ENCODE measurements at regions not wholly inside any gene's neighbourhood (a gene's known extent, or its start where the extent isn't known, plus 50 kb on each side); places are given as distances from the start of the nearest gene placed in this dataset.

- no peak for DNase-seq
Measured at GRCh38 chr15:93517176-93517575, 428.2 kb upstream of the RGMA start.

DNA sequence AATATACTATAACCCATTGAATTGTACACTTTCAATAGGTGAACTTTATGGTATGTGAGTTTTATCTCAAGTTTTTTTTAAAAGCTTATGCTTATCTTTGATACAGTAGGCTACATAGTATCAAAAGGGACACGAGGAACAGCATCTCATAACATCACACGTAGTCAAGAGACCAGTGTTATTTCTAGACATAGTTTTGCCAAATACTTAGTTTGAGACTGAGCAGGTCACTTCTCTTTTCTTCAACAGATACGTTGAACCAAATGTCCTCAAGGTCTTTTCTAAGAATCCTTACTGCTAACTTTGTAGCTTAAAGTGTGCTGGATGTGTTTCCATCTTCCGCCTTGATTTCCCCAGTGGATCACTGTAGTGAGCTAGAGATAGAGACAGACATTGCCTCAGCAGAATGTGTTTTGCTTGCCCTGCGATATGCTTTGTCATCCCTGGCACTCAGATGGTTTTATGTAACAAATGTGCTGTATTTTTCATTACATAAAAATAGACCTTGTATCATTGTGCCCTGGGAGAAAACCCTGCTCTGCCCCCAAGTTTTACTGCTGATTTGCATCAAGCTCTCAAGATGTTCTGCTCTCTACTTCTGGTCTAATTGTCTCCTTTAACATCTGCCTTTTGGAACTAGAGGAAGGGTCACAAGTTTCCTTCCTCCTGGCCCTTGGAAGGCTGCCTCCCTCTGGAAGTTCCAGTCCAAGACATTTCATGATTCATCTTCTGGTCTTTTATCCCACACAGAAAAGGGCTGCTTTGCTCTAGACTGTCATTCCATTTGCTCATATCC, 426.4 kb upstream of the RGMA start:
- DNase-seq = no peak

- DNase-seq = no peak
Measured at GRCh38 chr15:93506646-93507045, 417.6 kb upstream of the RGMA start.

GRCh38 chr15:93505506-93505905, 416.5 kb upstream of the RGMA start:
- no peak for DNase-seq

GRCh38 chr15:93501946-93502345, 412.9 kb upstream of the RGMA start:
- no peak for DNase-seq

DNA sequence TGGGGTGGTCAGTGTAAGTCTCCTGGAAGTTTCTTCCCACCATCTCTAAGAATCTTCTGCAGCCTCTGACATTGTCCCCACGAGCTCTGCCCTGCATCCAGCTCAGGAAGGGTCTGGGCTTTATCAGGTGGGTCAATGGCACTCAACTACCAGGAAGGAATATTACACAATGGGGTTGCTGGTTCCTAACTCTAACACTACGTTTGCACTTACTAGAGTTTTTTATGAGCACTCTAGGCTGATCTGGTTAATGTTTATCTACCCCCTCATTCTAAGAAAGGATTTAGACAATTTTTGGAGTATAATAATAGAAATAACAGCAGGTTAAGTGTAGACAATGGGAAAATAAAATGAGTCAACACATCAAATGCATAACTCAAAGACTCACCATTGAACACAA, 411.1 kb upstream of the RGMA start:
- DNase-seq = no peak

DNA sequence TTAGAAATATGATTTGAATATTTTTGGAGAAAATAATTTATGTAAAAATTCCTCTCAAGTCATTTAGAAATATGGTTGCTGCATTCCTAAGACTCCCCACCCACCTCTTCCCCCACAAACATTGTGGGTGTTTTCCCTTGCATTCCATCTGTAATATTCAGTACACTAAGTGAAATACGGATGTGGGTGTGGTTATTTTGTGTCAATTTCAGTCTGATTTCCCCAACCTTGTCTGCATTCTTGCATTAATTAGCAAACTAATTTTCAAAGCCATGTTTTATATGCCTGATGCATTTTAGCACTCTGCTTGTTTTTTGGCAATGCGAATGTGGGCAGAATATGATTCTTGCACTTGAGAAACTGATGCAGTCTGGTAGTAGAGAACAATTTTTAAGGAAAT, 408.3 kb upstream of the RGMA start:
- DNase-seq = no peak

GRCh38 chr15:93496888-93497287, 407.9 kb upstream of the RGMA start:
- no peak for DNase-seq

GRCh38 chr15:93495799-93496637, 407.0 kb upstream of the RGMA start:
- DNase-seq = no peak

GRCh38 chr15:93493172-93493571, 404.2 kb upstream of the RGMA start:
- no peak for DNase-seq

GRCh38 chr15:93491291-93491690, 402.3 kb upstream of the RGMA start:
- no peak for DNase-seq

DNA sequence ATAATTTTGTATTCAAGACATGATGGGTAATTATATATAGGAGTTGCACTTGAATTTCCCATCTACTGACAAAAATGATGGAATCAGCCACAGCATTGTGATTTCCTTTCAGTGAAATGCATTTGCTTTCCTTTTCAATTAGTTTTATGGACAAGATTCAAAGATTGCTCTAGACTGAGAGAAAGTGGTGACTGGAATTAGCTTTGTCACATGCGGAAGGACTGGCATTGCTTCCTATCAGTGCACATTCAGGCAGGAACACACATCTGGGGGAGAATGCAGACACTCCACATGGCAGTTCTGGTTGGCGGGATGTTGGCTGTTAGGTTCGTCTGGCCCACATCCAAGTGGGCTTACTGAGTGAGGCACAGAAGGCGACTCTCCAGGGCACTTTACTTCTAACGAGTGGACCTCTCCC, 399.3 kb upstream of the RGMA start:
- DNase-seq = no peak

DNA sequence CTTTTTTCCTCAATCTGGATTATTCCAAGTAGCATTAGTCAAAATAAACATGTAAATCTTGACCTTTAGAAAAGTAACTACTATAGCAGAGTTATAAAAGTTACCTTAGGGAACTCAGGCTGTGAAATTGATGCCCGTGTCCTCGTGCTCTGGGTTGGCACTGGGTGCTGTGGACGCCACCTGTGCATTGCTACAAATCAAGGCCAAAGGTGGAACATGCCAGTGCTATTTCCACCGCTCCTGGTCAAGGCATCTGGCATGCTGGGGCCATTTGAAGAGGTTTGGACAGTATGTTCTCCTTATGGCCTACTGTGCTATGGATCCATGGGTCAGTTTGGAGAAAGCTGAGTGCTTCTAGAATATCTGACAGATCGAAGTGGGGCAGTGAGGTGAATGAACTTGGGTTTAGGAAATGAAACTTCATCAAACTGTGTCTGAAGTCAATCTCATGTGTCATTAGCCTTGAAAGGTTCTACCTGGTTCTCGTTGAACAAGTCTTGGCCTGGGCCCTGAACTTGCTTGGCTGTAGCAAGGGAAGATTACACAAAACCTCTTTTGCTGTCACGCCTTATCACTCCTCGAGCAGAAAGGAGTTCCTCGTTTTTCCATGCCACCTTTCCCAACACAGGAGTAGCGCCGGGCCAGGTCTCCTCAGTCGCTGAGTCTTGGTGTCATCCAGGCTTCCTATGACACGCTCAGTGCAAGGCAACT, 397.6 kb upstream of the RGMA start:
- DNase-seq = no peak

GRCh38 chr15:93485438-93486327, 396.7 kb upstream of the RGMA start:
- no peak for DNase-seq

DNA sequence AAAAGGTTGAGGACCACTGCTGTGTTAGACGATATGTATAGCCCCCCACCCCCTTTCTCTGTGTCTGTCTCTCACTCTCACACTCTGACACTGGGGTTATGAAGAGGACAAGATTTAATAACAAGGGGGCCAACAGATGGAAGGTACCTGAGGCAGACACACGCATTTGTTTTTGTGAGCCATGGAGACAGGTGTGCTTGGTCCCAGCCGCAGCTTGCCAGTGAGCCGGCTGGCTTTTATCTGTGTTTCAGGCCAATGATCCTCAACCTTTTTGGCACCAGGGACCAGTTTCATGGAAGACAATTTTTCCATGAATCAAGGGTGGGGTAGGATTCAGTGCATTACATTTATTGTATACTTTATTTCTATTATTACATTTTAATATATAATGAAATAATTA, 394.9 kb upstream of the RGMA start:
- no peak for DNase-seq

DNA sequence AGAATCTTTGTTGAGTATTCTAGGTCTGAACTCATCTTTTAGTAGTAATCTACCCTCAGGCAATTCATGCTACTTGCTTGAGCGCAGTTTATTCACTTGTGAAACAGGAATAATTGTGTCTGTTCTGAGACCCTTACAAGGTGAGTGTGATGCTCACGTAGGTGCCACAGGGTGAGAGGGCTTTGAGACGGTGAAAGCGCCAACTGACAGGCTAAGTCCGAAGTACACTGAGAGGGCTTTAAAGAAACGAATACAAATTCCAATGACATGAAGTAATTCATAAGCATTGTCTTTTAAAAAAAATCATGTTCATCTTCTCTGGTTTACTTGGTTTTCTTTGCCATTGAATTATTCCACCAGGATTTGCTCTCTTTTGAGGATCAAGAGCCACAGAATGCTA, 393.7 kb upstream of the RGMA start:
- DNase-seq = no peak

- no peak for DNase-seq
Measured at GRCh38 chr15:93479715-93480114, 390.7 kb upstream of the RGMA start.

GRCh38 chr15:93478947-93479346, 389.9 kb upstream of the RGMA start:
- no peak for DNase-seq

DNA sequence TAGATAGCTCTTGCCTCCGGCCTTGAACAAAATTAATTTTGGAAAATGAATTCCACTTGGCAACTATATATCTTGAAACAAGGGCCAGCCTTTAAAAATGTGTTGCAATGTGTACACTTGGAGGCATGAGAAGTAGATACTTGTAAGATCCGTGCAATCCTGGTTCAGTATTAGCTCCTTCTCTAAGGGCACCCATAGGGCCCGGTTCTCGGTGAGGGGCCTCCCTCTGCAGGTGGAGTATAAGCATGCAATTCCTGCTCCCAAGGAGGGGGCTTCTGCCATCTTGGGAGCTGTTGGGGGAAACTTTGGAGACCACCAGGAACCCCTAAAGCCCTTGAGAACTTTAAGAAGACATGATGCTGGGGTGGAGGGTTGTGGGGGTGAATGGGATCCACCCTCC, 388.7 kb upstream of the RGMA start:
- DNase-seq = no peak

GRCh38 chr15:93477188-93477587, 388.2 kb upstream of the RGMA start:
- DNase-seq = no peak

DNA sequence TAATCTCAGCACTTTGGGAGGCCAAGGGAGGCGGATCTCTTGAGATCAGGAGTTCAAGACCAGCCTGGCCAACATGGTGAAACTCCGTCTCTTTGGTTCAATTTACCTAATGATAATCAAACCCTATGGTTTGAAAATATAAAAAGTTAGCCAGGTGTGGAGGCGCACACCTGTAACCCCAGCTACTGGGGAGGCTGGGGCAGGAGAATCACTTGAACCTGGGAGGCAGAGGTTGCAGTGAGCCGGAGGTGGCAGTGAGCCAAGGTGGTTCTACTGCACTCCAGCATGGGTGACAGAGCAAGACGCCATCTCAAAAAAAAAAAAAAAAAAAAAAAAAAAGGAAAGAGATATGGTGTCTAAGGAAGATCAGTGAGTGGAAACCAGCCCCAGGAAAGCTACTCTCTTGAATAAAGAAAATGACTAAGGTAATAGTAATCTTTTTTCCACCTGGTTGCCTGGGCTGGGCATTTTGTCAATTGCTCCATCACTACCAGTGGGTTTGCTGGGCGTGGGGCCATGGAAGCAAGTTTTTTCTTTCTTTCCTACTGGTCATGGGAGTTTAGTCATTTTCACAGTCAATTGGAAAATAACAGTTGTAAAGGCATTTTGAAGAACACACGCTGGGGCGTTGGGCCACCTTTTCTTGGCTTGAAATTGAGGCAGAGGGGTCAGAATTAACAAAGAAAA, 387.6 kb upstream of the RGMA start:
- no peak for DNase-seq

DNA sequence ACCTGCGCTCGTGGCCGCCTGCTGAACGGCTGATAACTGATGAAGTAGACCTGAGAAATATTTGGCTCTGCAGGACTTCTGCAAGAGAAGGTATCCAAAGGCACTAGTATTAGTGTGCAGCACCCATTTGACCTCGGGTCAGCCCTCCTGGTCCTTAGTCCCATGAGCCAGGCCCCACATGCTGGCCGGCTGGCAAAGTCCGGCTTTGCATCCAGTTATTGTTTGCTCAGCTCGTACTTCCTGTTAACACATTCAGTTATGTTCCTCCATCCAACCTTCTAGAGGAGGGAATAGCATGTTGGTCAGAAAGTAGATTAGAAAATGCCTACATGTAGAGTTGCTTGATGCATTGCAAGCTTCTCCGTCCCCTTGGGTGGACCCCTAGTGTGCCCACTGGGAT, 385.7 kb upstream of the RGMA start:
- DNase-seq = no peak

All from activated T-cell treated with anti-CD3 and anti-CD28 coated beads, Interleukin-2, amount 50 U/mL, for 48 hours (primary cell).